AG04449 (cell line): ENCODE measurements at regions not wholly inside any gene's neighbourhood (a gene's known extent, or its start where the extent isn't known, plus 50 kb on each side); places are given as distances from the start of the nearest gene placed in this dataset.
"Not testable (repeated sequence)": the region's sequence is repeated elsewhere in the genome, so short reads cannot be mapped to it uniquely, and the experiment has no call there.

Experiments used
- CTCF ChIA-PET: fragments of 350-600 bp; formaldehyde crosslinking; extraction: SDS; loops from one replicate; lab custom pipeline; 2021; ENCODE audit warnings: antibody characterized with exemption; lab: Yijun Ruan, JAX
- POLR2A ChIA-PET: fragments of 400-600, 350-600 bp; formaldehyde crosslinking; extraction: SDS; loops from one replicate; lab custom pipeline; 2020; ENCODE audit warnings: antibody characterized with exemption, inconsistent platforms; lab: Yijun Ruan, JAX
- DNase-seq: peaks from one replicate; pipeline ENCODE4 v3.0.0-alpha.2; 2010; ENCODE audit warnings: low read depth, low spot score
- H3K4me3 ChIP-seq: 2 replicates; pipeline ENCODE4 v1.5.1; 2011; ENCODE audit warnings: low read depth, mild to moderate bottlenecking, control low read depth, low read length
- CTCF ChIP-seq: IDR thresholded peaks from one replicate; pipeline ENCODE4 v1.5.1; 2011; ENCODE audit warnings: mild to moderate bottlenecking, moderate library complexity, low read length, control low read depth, inconsistent platforms; ENCODE audit not compliant: insufficient read depth; ENCODE audit errors: missing control alignments

GRCh38 chr13:70985371-70985770, 877.1 kb upstream of the KLHL1 start:
- no peak overlapping the region for H3K4me3 ChIP-seq
- no peak for TF ChIP-seq CTCF
- ChIA-PET CTCF (no interaction called here), POLR2A (no interaction called here)
- no peak for DNase-seq

GRCh38 chr13:70981219-70981618, 873.0 kb upstream of the KLHL1 start:
- DNase-seq, H3K4me3 ChIP-seq, POLR2A ChIA-PET, CTCF ChIA-PET: not testable (repeated sequence)

GRCh38 chr13:70969321-70969720, 861.1 kb upstream of the KLHL1 start:
- CTCF ChIA-PET, result no interaction called here
- POLR2A ChIA-PET, result no interaction called here
- DNase-seq, result no peak
- no peak for TF ChIP-seq CTCF
- no peak overlapping the region for H3K4me3 ChIP-seq

DNA sequence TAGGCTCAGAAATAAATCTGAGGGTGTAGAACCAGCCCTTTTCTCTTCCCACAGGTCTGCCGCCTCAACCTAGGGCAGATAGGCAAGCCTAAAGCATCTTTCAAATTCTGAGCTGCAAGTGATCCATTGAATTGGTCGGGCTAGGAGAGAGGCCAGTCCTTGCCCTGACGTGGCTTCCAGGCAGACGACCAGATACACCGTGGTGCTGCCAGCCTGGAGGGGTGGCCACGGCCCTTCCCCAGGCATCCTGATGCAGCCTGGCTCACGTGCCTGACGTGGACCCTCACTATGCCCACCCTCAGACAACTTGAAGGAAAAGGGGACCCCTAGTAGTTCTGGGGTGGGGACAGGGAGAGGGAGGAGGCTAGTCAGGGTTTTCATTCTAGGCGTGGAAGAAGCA, 859.3 kb upstream of the KLHL1 start:
- POLR2A ChIA-PET, result no interaction called here
- no peak for DNase-seq
- TF ChIP-seq CTCF, result no peak
- no peak overlapping the region for H3K4me3 ChIP-seq
- CTCF ChIA-PET, result no interaction called here

- TF ChIP-seq CTCF, result no peak
- no peak for DNase-seq
- no peak overlapping the region for H3K4me3 ChIP-seq
- ChIA-PET POLR2A (no interaction called here), CTCF (no interaction called here)
Measured at GRCh38 chr13:70964874-70965273, 856.6 kb upstream of the KLHL1 start.

DNA sequence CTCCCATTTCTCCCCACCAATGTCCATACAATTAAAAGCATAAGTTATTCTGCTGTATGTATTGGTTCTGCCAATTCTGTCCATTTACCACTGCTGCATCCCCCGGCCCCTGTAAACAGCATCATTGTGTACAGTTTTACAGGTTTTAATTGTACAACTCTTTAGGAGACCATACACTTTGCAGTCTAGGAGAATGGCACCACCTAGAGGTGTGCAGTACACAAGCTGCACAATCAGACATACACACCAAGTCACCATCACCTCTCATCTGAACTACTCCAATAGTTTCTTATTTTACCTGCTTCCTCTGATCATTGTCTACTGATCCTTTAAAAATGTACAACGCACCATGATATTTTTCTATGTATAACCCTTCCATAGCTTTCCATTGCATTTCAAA, 855.9 kb upstream of the KLHL1 start:
- no peak overlapping the region for H3K4me3 ChIP-seq
- TF ChIP-seq CTCF, result no peak
- ChIA-PET POLR2A (no interaction called here), CTCF (no interaction called here)
- no peak for DNase-seq

DNA sequence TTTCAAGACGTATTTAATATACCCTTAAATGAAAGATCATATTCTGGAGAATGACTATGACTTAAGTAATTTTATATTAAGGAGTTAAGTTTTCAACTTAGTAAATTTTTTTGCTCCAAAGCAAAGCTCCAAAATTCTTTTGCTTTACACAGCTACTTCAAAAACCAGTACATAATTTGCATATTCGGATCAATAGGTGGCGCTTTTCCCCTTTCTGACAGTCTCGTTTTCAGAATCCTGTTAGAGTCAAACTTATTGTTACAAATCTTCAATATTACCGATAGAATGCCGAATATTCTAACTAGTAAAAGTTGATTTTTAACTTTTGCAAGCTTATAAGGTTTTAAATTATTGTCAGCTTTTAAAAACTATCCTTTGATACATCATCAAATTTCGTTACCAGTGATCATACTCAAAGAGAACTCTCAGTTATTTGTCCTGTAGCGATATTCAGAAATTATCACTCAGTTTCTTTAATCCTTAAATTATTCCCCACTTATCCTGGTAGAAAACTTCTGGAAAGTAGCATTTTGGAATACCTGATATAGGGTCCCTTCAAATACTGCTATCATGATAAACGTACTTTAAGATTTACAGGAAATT, 852.7 kb upstream of the KLHL1 start:
- no peak for DNase-seq
- no peak for TF ChIP-seq CTCF
- CTCF ChIA-PET, result interaction anchor here (1.6 kb wide), 1 partner anchor 17 kb away, joined by 3 read pairs; no protein-coding TSS in a partner anchor
- POLR2A ChIA-PET, result no interaction called here
- H3K4me3 ChIP-seq, result no peak overlapping the region
